Spleen (tissue), 7 donors: ENCODE measurements at regions not wholly inside any gene's neighbourhood (a gene's known extent, or its start where the extent isn't known, plus 50 kb on each side); places are given as distances from the start of the nearest gene placed in this dataset.

Experiments used
- CTCF ChIP-seq, 11 experiments: fragments of 200-600 bp in 7 of 11; fragments of 450-650 bp in 4 of 11; sonication (generic) in 4 of 11; IDR thresholded peaks in 8 of 11; conservative IDR thresholded peaks in 3 of 11; 1 replicate in 7 of 11; 2 replicates in 4 of 11; pipeline versions ENCODE4 v1.4.0 to v1.8.0; 2016 to 2021; ENCODE audit warnings: antibody characterized with exemption in 11 of 11, inconsistent platforms in 4 of 11, mild to moderate bottlenecking in 1 of 11
- POLR2A ChIP-seq, 3 donors: fragments of 450-650 bp; IDR thresholded peaks; one replicate each; pipeline ENCODE4 v1.5.1; 2017; ENCODE audit warnings: antibody characterized with exemption in 3 of 3, mild to moderate bottlenecking in 1 of 3
- donor health status: DM: no; HTN: no; CAD: no; lungs with moderate emphysema.
- donor health status: DM: no; HTN: no; CAD: no.
- donor health status: DM: no; HTN: no; CAD: no.

GRCh38 chr2:9139491-9140443, 66.8 kb upstream of the ASAP2 start:
- peak; percentile 14 to 83 (median 67) for TF ChIP-seq CTCF (IDR thresholded peaks at IDR 0.05 in 8 of 11, conservative IDR thresholded peaks at IDR 0.05 in 3 of 11)
- TF ChIP-seq POLR2A (IDR thresholded peaks at IDR 0.05), result no peak
